Endothelial cell of umbilical vein (primary cell): ENCODE measurements at regions not wholly inside any gene's neighbourhood (a gene's known extent, or its start where the extent isn't known, plus 50 kb on each side); places are given as distances from the start of the nearest gene placed in this dataset.

Experiments used
- BruUV-seq: library from RNA; stranded (reverse); fragments of 400-500 nt; replicated peaks from 2 replicates; lab custom pipeline; 2021; lab: Mats Ljungman, UMichigan
- CTCF ChIA-PET: fragments of 300-600, 350-600 bp; sonication (Branson Sonifier 250); formaldehyde crosslinking; loops from one replicate; lab custom pipeline; 2021; ENCODE audit warnings: antibody characterized with exemption, inconsistent platforms; lab: Charles Lee
- POLR2A ChIA-PET: fragments of 300-600, 350-600 bp; sonication (Branson Sonifier 250); formaldehyde crosslinking; loops from one replicate; lab custom pipeline; 2021; ENCODE audit warnings: antibody characterized with exemption, inconsistent platforms; lab: Charles Lee
- DNase-seq: peaks from one replicate; pipeline ENCODE4 v3.0.0-alpha.2; 2011; ENCODE audit warnings: low read depth, low spot score
- FAIRE-seq: peaks from 2 replicates; lab custom pipeline; 2011; peaks lifted over from hg19 to GRCh38; lab: Jason Lieb, UNC
- H2AFZ ChIP-seq: 2 replicates; pipeline ENCODE4 v1.6.0; 2012; ENCODE audit warnings: low read depth, low read length, control low read depth, inconsistent platforms
- H3K27ac ChIP-seq: 2 replicates; pipeline ENCODE4 v1.5.1; 2011; ENCODE audit warnings: low read depth, mild to moderate bottlenecking, control low read depth, low read length, moderate library complexity; ENCODE audit not compliant: insufficient read depth
- H3K27me3 ChIP-seq, 2 experiments: 2 replicates each; pipeline versions ENCODE4 v1.6.0 to v1.6.1; 2011; ENCODE audit warnings: low read length in 2 of 2, mixed read lengths in 1 of 2; ENCODE audit not compliant: control insufficient read depth in 2 of 2, insufficient read depth in 2 of 2
- H3K36me3 ChIP-seq, 2 experiments: 2 replicates in 1 of 2; 3 replicates in 1 of 2; pipeline ENCODE4 v1.5.1; 2011; ENCODE audit warnings: low read length in 2 of 2, mild to moderate bottlenecking in 1 of 2, moderate library complexity in 1 of 2; ENCODE audit not compliant: control insufficient read depth in 2 of 2, insufficient read depth in 2 of 2; ENCODE audit errors: extremely low read depth in 1 of 2
- H3K4me1 ChIP-seq: 3 replicates; pipeline ENCODE4 v1.5.1; 2011; ENCODE audit warnings: mild to moderate bottlenecking, low read length; ENCODE audit not compliant: control insufficient read depth, insufficient read depth; ENCODE audit errors: extremely low read depth
- H3K4me2 ChIP-seq: 2 replicates; pipeline ENCODE4 v1.6.1; 2011; ENCODE audit warnings: low read length, control low read depth, mixed read lengths; ENCODE audit not compliant: insufficient read depth
- H3K4me3 ChIP-seq, 3 experiments: fragments of 200-600 bp in 1 of 3; sonication (generic), shearing (Covaris generic) in 1 of 3; replicated peaks in 1 of 3; 2 replicates each; pipeline ENCODE4 v1.5.1; 2011 to 2016; ENCODE audit warnings: control low read depth in 3 of 3, low read length in 3 of 3, mild to moderate bottlenecking in 2 of 3, inconsistent platforms in 1 of 3, low read depth in 1 of 3, moderate library complexity in 1 of 3; ENCODE audit not compliant: insufficient read depth in 1 of 3
- H3K79me2 ChIP-seq: 2 replicates; pipeline ENCODE4 v1.6.0; 2012; ENCODE audit warnings: low read length, inconsistent platforms; ENCODE audit not compliant: control insufficient read depth, insufficient read depth
- H3K9ac ChIP-seq: replicated peaks from 2 replicates; pipeline ENCODE3; 2011; ENCODE audit warnings: low read length, control low read depth; ENCODE audit not compliant: insufficient read depth; ENCODE audit errors: extremely low read depth
- H3K9me1 ChIP-seq: replicated peaks from 3 replicates; pipeline ENCODE4 v1.6.0; 2011; ENCODE audit warnings: mild to moderate bottlenecking, low read length; ENCODE audit not compliant: control insufficient read depth, insufficient read depth; ENCODE audit errors: extremely low read depth
- H3K9me3 ChIP-seq: replicated peaks from 2 replicates; pipeline ENCODE4 v1.5.1; 2012; ENCODE audit warnings: low read length, inconsistent platforms; ENCODE audit not compliant: control insufficient read depth, insufficient read depth
- H4K20me1 ChIP-seq: replicated peaks from 2 replicates; pipeline ENCODE3; 2011; ENCODE audit warnings: mild to moderate bottlenecking, low read length; ENCODE audit not compliant: control insufficient read depth, insufficient read depth; ENCODE audit errors: extremely low read depth
- EZH2 ChIP-seq: IDR thresholded peaks from 2 replicates; pipeline ENCODE4 v1.6.1; 2012; ENCODE audit warnings: borderline replicate concordance, low read depth, mild to moderate bottlenecking, moderate library complexity, low read length, inconsistent platforms; ENCODE audit not compliant: severe bottlenecking
- FOS ChIP-seq: IDR thresholded peaks from 2 replicates; pipeline ENCODE4 v1.6.1; 2011; ENCODE audit warnings: mild to moderate bottlenecking, low read length, moderate library complexity, borderline replicate concordance; ENCODE audit not compliant: insufficient read depth
- GATA2 ChIP-seq: IDR thresholded peaks from 2 replicates; pipeline ENCODE4 v1.7.0; 2011; ENCODE audit warnings: low read depth, mild to moderate bottlenecking, moderate library complexity, mixed read lengths, low read length; ENCODE audit not compliant: insufficient read length, insufficient read depth
- JUN ChIP-seq: IDR thresholded peaks from 2 replicates; pipeline ENCODE4 v1.6.1; 2011; ENCODE audit warnings: borderline replicate concordance, low read depth; ENCODE audit not compliant: insufficient read length, insufficient read depth
- MYC ChIP-seq: IDR thresholded peaks from one replicate; pipeline ENCODE4 v1.6.1; 2011; ENCODE audit warnings: mild to moderate bottlenecking, low read depth, low read length
- POLR2A ChIP-seq: IDR thresholded peaks from 2 replicates; pipeline ENCODE4 v1.6.1; 2012; ENCODE audit warnings: low read depth, mild to moderate bottlenecking, control low read depth, low read length
- POLR2AphosphoS5 ChIP-seq: IDR thresholded peaks from 2 replicates; pipeline ENCODE4 v1.6.1; 2012; ENCODE audit warnings: low read depth, mild to moderate bottlenecking, control low read depth, low read length, moderate library complexity; ENCODE audit not compliant: insufficient read depth
- dilution Hi-C: fragments of 300-500 bp; cut with MboI; formaldehyde crosslinking; loops from one replicate; pipeline ENCODE4 v1.15.0; 2019; ENCODE audit warnings: low sequenced_read_pairs; ENCODE audit not compliant: extremely low pct_ligation_motif_present
- intact Hi-C: fragments of 100-400 bp; cut with micrococcal nuclease; formaldehyde crosslinking; loops from one replicate; pipeline ENCODE4 v1.10.0; 2022
- TF ChIP-seq, protein P1 (sequence below): IDR thresholded peaks from 2 replicates; pipeline ENCODE4 v1.6.1; 2011; ENCODE audit not compliant: insufficient read depth, insufficient read length
- TF ChIP-seq, protein P2 (sequence below), 2 donors: IDR thresholded peaks; 1 replicate in 1 of 2; 2 replicates in 1 of 2; pipeline ENCODE4 v1.5.1; 2011; ENCODE audit warnings: low read length in 2 of 2, mild to moderate bottlenecking in 2 of 2, moderate library complexity in 2 of 2, control low read depth in 1 of 2, inconsistent platforms in 1 of 2, low read depth in 1 of 2; ENCODE audit not compliant: insufficient read depth in 1 of 2; ENCODE audit errors: extremely low read depth in 1 of 2

DNA sequence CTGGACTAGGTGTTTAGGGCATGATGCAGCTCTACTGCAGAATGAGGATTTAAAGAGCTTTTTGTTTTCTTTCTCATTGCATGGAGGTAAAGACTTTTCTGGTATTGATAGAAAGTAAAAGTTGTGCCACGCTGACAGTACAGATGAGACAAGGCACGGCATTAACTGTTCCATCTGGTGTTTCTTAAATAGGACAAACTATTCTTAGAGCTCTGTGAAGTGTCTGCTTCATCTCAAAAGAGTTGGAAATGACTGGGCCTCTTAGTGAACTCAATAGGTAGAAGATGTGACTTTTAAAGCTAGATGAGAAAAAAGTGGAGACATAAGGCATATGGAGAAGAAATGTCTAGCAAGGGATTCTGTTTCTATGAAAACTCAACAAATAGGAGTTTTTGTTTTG lies 321.8 kb downstream of the RPRM start:
- dilution Hi-C loops = no loop called here
- TF ChIP-seq MYC = no peak
- H3K9ac ChIP-seq = no peak overlapping the region
- H3K4me3 ChIP-seq = no peak overlapping the region
- H3K27ac ChIP-seq = no peak overlapping the region
- FAIRE-seq (no peak), DNase-seq (no peak)
- H3K4me2 ChIP-seq = no peak overlapping the region
- intact Hi-C loops = no loop called here
- H3K27me3 ChIP-seq = no peaks in the 10 kb centered on the region
- no peaks in the 10 kb centered on the region for H3K36me3 ChIP-seq
- BruUV-seq = no TSS peak
- H4K20me1 ChIP-seq = no peaks in the 10 kb centered on the region
- H3K4me1 ChIP-seq = no peaks in the 10 kb centered on the region
- H2AFZ ChIP-seq = no peak overlapping the region
- ChIA-PET CTCF (no interaction called here), POLR2A (no interaction called here)
- no peaks in the 10 kb centered on the region for H3K79me2 ChIP-seq
- peaks cover 1% of the 10 kb centered on the region for H3K9me3 ChIP-seq
- no peaks in the 10 kb centered on the region for H3K9me1 ChIP-seq

DNA sequence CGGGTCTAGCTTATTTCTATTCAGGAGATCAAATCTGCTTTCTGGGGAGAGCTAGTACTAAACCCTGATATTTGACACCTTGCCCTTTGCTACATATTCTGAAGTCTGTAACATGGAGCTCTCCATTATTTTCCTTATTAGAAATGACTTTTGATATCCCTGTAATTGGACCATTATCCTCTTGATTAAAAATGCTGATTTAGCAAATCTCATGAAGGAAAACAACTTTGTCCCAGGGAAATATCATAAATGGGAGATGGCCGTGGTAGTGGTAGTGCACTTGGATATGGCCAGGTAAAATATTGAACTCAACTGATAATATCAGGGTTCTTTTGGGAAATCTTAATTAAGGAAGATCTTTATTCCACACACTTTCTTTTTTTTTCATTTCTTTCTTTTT lies 326.5 kb downstream of the RPRM start:
- Histone ChIP-seq H3K9ac (no peak overlapping the region), H3K36me3 (no peaks in the 10 kb centered on the region), H2AFZ (no peak overlapping the region), H3K27me3 (no peaks in the 10 kb centered on the region), H3K9me1 (no peaks in the 10 kb centered on the region), H3K9me3 (peaks cover 3% of the 10 kb centered on the region), H4K20me1 (no peaks in the 10 kb centered on the region), H3K27ac (no peak overlapping the region), H3K4me2 (no peak overlapping the region), H3K79me2 (no peaks in the 10 kb centered on the region), H3K4me1 (no peaks in the 10 kb centered on the region), H3K4me3 (no peak overlapping the region)
- ChIA-PET CTCF (no interaction called here), POLR2A (no interaction called here)
- BruUV-seq = no TSS peak
- dilution Hi-C loops = no loop called here
- intact Hi-C loops = no loop called here
- DNase-seq (no peak), FAIRE-seq (no peak)
- TF ChIP-seq POLR2AphosphoS5 (no peak), MYC (no peak), FOS (no peak), JUN (no peak), EZH2 (no peak), POLR2A (no peak), GATA2 (no peak)
- TF ChIP-seq, protein P1, sequence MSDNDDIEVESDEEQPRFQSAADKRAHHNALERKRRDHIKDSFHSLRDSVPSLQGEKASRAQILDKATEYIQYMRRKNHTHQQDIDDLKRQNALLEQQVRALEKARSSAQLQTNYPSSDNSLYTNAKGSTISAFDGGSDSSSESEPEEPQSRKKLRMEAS = no peak
- TF ChIP-seq, protein P2, sequence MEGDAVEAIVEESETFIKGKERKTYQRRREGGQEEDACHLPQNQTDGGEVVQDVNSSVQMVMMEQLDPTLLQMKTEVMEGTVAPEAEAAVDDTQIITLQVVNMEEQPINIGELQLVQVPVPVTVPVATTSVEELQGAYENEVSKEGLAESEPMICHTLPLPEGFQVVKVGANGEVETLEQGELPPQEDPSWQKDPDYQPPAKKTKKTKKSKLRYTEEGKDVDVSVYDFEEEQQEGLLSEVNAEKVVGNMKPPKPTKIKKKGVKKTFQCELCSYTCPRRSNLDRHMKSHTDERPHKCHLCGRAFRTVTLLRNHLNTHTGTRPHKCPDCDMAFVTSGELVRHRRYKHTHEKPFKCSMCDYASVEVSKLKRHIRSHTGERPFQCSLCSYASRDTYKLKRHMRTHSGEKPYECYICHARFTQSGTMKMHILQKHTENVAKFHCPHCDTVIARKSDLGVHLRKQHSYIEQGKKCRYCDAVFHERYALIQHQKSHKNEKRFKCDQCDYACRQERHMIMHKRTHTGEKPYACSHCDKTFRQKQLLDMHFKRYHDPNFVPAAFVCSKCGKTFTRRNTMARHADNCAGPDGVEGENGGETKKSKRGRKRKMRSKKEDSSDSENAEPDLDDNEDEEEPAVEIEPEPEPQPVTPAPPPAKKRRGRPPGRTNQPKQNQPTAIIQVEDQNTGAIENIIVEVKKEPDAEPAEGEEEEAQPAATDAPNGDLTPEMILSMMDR (IDR thresholded peaks at IDR 0.05; ENCODE audit: extremely low read depth in 1 of 2, insufficient read depth in 1 of 2, low read depth in 1 of 2, low read length in 2 of 2) = no peak
